H1 (cell line): ENCODE measurements at regions not wholly inside any gene's neighbourhood (a gene's known extent, or its start where the extent isn't known, plus 50 kb on each side); places are given as distances from the start of the nearest gene placed in this dataset.

Source experiments
- CTCF ChIA-PET: fragments of 300-600 bp; sonication (Branson Sonifier 250); formaldehyde crosslinking; loops from one replicate; lab custom pipeline; 2021; ENCODE audit not compliant: partially characterized antibody; lab: Charles Lee
- POLR2A ChIA-PET: fragments of 300-600 bp; sonication (Branson Sonifier 250); formaldehyde crosslinking; loops from one replicate; lab custom pipeline; 2021; ENCODE audit warnings: inconsistent platforms; ENCODE audit not compliant: partially characterized antibody; lab: Charles Lee
- DNase-seq, 2 experiments: peaks; one replicate each; pipeline versions ENCODE4 v3.0.0 to v3.0.0-alpha.2; 2010 to 2022; ENCODE audit warnings: low spot score in 2 of 2, low read depth in 1 of 2, mixed read lengths in 1 of 2
- FAIRE-seq: peaks from 2 replicates; lab custom pipeline; 2011; peaks lifted over from hg19 to GRCh38; lab: Jason Lieb, UNC
- H2AFZ ChIP-seq: 2 replicates; pipeline ENCODE4 v1.8.1; 2012; ENCODE audit warnings: low read length, inconsistent platforms
- H2AK5ac ChIP-seq: 2 replicates; pipeline ENCODE4 v1.6.1; 2013; ENCODE audit warnings: low read depth, low read length
- H2BK120ac ChIP-seq: replicated peaks from 2 replicates; pipeline ENCODE3; 2013; ENCODE audit warnings: low read depth, low read length, inconsistent platforms
- H2BK12ac ChIP-seq: 2 replicates; pipeline ENCODE4 v1.6.1; 2013; ENCODE audit warnings: low read depth, low read length
- H2BK15ac ChIP-seq: 2 replicates; pipeline ENCODE4 v1.6.1; 2013; ENCODE audit warnings: low read length
- H2BK20ac ChIP-seq: 2 replicates; pipeline ENCODE4 v1.6.1; 2013; ENCODE audit warnings: low read length
- H2BK5ac ChIP-seq: 2 replicates; pipeline ENCODE4 v1.6.1; 2013; ENCODE audit warnings: low read depth, low read length
- H3K14ac ChIP-seq: 2 replicates; pipeline ENCODE4 v1.6.1; 2013; ENCODE audit warnings: inconsistent platforms; ENCODE audit not compliant: insufficient read length
- H3K18ac ChIP-seq: 2 replicates; pipeline ENCODE4 v1.6.1; 2013; ENCODE audit warnings: low read length; ENCODE audit errors: extremely low read depth
- H3K23ac ChIP-seq: 2 replicates; pipeline ENCODE4 v1.6.1; 2013; ENCODE audit warnings: inconsistent platforms; ENCODE audit not compliant: insufficient read length
- H3K23me2 ChIP-seq: 2 replicates; pipeline ENCODE4 v1.6.1; 2013; ENCODE audit warnings: low read depth, low read length
- H3K27ac ChIP-seq: 2 replicates; pipeline ENCODE4 v1.6.1; 2011; ENCODE audit warnings: low read depth, low read length, inconsistent platforms
- H3K27me3 ChIP-seq, 4 experiments: replicated peaks in 1 of 4; 1 replicate in 1 of 4; 2 replicates in 3 of 4; pipeline versions ENCODE4 v1.6.1 to v1.8.1; 2011 to 2013; ENCODE audit warnings: low read length in 3 of 4, mild to moderate bottlenecking in 3 of 4, inconsistent platforms in 2 of 4, mixed read lengths in 2 of 4, moderate library complexity in 1 of 4; ENCODE audit not compliant: control insufficient read depth in 3 of 4, insufficient read depth in 3 of 4; ENCODE audit errors: extremely low read depth in 1 of 4
- H3K36me3 ChIP-seq, 4 experiments: 2 replicates each; pipeline versions ENCODE4 v1.6.1 to v1.8.1; 2011 to 2013; ENCODE audit warnings: mild to moderate bottlenecking in 4 of 4, low read length in 3 of 4, moderate library complexity in 2 of 4, control low read depth in 1 of 4, inconsistent platforms in 1 of 4; ENCODE audit not compliant: insufficient read depth in 4 of 4, control insufficient read depth in 2 of 4
- H3K4ac ChIP-seq: replicated peaks from 2 replicates; pipeline ENCODE3; 2013; ENCODE audit warnings: low read length, low read depth, mixed read lengths, inconsistent platforms; ENCODE audit not compliant: insufficient read length
- H3K4me1 ChIP-seq, 4 experiments: replicated peaks in 1 of 4; 1 replicate in 1 of 4; 2 replicates in 3 of 4; pipeline versions ENCODE4 v1.6.1 to v1.8.1; 2011 to 2013; ENCODE audit warnings: low read length in 3 of 4, inconsistent platforms in 2 of 4, mixed read lengths in 1 of 4; ENCODE audit not compliant: insufficient read depth in 4 of 4, control insufficient read depth in 3 of 4
- H3K4me2 ChIP-seq, 2 experiments: 2 replicates each; pipeline versions ENCODE4 v1.6.1 to v1.8.1; 2011 to 2013; ENCODE audit warnings: low read depth in 2 of 2, low read length in 2 of 2, control low read depth in 1 of 2, inconsistent platforms in 1 of 2, mild to moderate bottlenecking in 1 of 2; ENCODE audit not compliant: insufficient read depth in 1 of 2
- H3K4me3 ChIP-seq, 4 experiments: fragments of 200-600, 300-600 bp in 1 of 4; sonication (generic), shearing (Covaris generic), sonication (Bioruptor Twin) in 1 of 4; 2 replicates each; pipeline versions ENCODE4 v1.5.1 to v1.8.1; 2011 to 2016; ENCODE audit warnings: low read length in 4 of 4, low read depth in 3 of 4, control low read depth in 2 of 4, inconsistent platforms in 2 of 4, mild to moderate bottlenecking in 2 of 4, mixed read lengths in 1 of 4, moderate library complexity in 1 of 4; ENCODE audit not compliant: insufficient read depth in 2 of 4; ENCODE audit errors: extremely low read depth in 1 of 4
- H3K56ac ChIP-seq: replicated peaks from 2 replicates; pipeline ENCODE3; 2013; ENCODE audit warnings: low read depth, mild to moderate bottlenecking, mixed read lengths, low read length, inconsistent platforms; ENCODE audit not compliant: insufficient read length
- H3K79me1 ChIP-seq: 2 replicates; pipeline ENCODE4 v1.6.1; 2013; ENCODE audit warnings: low read depth, low read length, control low read depth
- H3K79me2 ChIP-seq, 2 experiments: 2 replicates each; pipeline versions ENCODE4 v1.6.1 to v1.8.1; 2012 to 2013; ENCODE audit warnings: low read length in 2 of 2, mild to moderate bottlenecking in 2 of 2, inconsistent platforms in 1 of 2; ENCODE audit not compliant: insufficient read depth in 2 of 2, control insufficient read depth in 1 of 2
- H3K9ac ChIP-seq, 4 experiments: replicated peaks in 1 of 4; 1 replicate in 1 of 4; 2 replicates in 3 of 4; pipeline versions ENCODE4 v1.6.1 to v1.8.1; 2011 to 2013; ENCODE audit warnings: low read depth in 3 of 4, low read length in 3 of 4, control low read depth in 2 of 4, mild to moderate bottlenecking in 2 of 4, moderate library complexity in 2 of 4, inconsistent platforms in 1 of 4; ENCODE audit errors: extremely low read depth in 1 of 4
- H3K9me3 ChIP-seq, 2 experiments: 2 replicates each; pipeline versions ENCODE4 v1.6.1 to v1.8.1; 2012 to 2013; ENCODE audit warnings: mild to moderate bottlenecking in 2 of 2, moderate library complexity in 2 of 2, control low read depth in 1 of 2, inconsistent platforms in 1 of 2, low read depth in 1 of 2, low read length in 1 of 2, mixed read lengths in 1 of 2; ENCODE audit not compliant: insufficient read depth in 2 of 2
- H4K20me1 ChIP-seq, 2 experiments: replicated peaks in 1 of 2; 2 replicates each; pipeline versions ENCODE3 to v1.8.1; 2011 to 2013; ENCODE audit warnings: inconsistent platforms in 2 of 2, low read length in 2 of 2, mild to moderate bottlenecking in 1 of 2; ENCODE audit not compliant: insufficient read depth in 2 of 2, control insufficient read depth in 1 of 2
- H4K5ac ChIP-seq: 2 replicates; pipeline ENCODE4 v1.6.1; 2013; ENCODE audit warnings: low read length, low read depth, mixed read lengths, inconsistent platforms; ENCODE audit not compliant: insufficient read length
- H4K8ac ChIP-seq: 2 replicates; pipeline ENCODE4 v1.8.0; 2013; ENCODE audit warnings: mild to moderate bottlenecking, moderate library complexity, low read length, inconsistent platforms; ENCODE audit not compliant: insufficient read depth; ENCODE audit errors: extremely low read depth
- H4K91ac ChIP-seq: replicated peaks from 2 replicates; pipeline ENCODE3; 2013; ENCODE audit warnings: low read length, mixed read lengths, inconsistent platforms; ENCODE audit not compliant: insufficient read length
- CHD2 ChIP-seq: IDR thresholded peaks from 2 replicates; pipeline ENCODE4 v1.6.1; 2012; ENCODE audit warnings: low read length, improper control_type of control experiment
- HDAC6 ChIP-seq: IDR thresholded peaks from one replicate; pipeline ENCODE4 v1.7.1; 2012; ENCODE audit warnings: low read depth, mild to moderate bottlenecking, inconsistent platforms, low read length, moderate library complexity
- POU5F1 ChIP-seq: IDR thresholded peaks from 2 replicates; pipeline ENCODE4 v1.6.1; 2011; ENCODE audit warnings: low read depth, mild to moderate bottlenecking, low read length, moderate library complexity
- SUZ12 ChIP-seq: fragments of 200-600 bp; sonication (generic); IDR thresholded peaks from 2 replicates; pipeline ENCODE4 v1.6.1; 2012; ENCODE audit warnings: mild to moderate bottlenecking, inconsistent platforms, low read length, moderate library complexity, mixed read lengths
- YY1 ChIP-seq: IDR thresholded peaks from 2 replicates; pipeline ENCODE4 v1.6.1; 2011; ENCODE audit warnings: low read depth, mild to moderate bottlenecking, low read length
- WGBS, 2 experiments: shearing (Covaris generic) in 1 of 2; methylation state at CpG; one replicate each; pipeline versions ENCODE4 v1.1.6 to v1.1.7; 2013 to 2015; ENCODE audit warnings: low lambda C conversion rate in 2 of 2, mixed read lengths in 2 of 2, inconsistent platforms in 1 of 2, low coverage in 1 of 2, missing lambda C conversion rate in 1 of 2; ENCODE audit not compliant: insufficient replicate concordance in 2 of 2, insufficient coverage in 1 of 2, insufficient read length in 1 of 2; ENCODE audit errors: extremely low coverage in 1 of 2, missing lambda C conversion rate in 1 of 2; 5-methylcytosine and 5-hydroxymethylcytosine counted together
- TF ChIP-seq, protein P1 (sequence below), 3 experiments: IDR thresholded peaks; 1 replicate in 2 of 3; 2 replicates in 1 of 3; pipeline versions ENCODE4 v1.5.1 to v1.6.1; 2011; ENCODE audit warnings: low read length in 3 of 3, mild to moderate bottlenecking in 3 of 3, inconsistent platforms in 2 of 3, low read depth in 1 of 3, moderate library complexity in 1 of 3; ENCODE audit not compliant: insufficient read depth in 1 of 3; ENCODE audit errors: control extremely low read depth in 1 of 3

DNA sequence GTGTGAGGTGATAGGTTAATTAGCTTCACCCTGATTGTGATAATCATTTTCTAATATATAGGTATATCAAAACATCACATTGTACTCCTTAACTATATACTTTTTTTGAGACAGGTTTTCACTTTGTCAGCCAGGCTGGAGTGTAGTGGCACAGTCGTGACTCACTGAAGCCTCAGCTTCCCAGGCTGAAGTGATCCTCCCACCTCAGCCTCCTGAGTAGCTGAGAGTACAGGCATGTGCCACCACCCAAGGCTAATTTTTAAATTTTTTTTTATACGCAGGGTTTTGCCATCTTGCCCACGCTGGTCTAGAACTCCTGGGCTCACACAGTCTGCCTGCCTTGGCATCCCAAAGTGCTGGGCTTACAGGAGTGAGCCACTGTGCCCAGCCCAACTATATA lies 455.3 kb upstream of the MAF start:
- H2BK20ac ChIP-seq, result no peak overlapping the region
- no peak overlapping the region for H2AFZ ChIP-seq
- H3K23me2 ChIP-seq, result no peaks in the 10 kb centered on the region
- DNase-seq (no peak), FAIRE-seq (no peak)
- 92% methylated on average over 3 of the region's 3 CpGs; no CpG with 5 or more reads in 1 of the 2 experiments for WGBS, 2 experiments
- H2BK120ac ChIP-seq, result no peak overlapping the region
- H2BK12ac ChIP-seq, result no peak overlapping the region
- no peak overlapping the region for H2BK5ac ChIP-seq
- no peak overlapping the region for H3K23ac ChIP-seq
- H3K4me3 ChIP-seq, result no peak overlapping the region
- H4K5ac ChIP-seq, result no peak overlapping the region
- no peak overlapping the region for H3K14ac ChIP-seq
- no peak overlapping the region for H3K4ac ChIP-seq
- no peak overlapping the region for H2AK5ac ChIP-seq
- no peak overlapping the region for H2BK15ac ChIP-seq
- no peak overlapping the region for H4K91ac ChIP-seq
- no peak overlapping the region for H3K9ac ChIP-seq
- H3K18ac ChIP-seq, result no peak overlapping the region
- no peaks in the 10 kb centered on the region for H3K4me1 ChIP-seq
- CTCF ChIA-PET, result interaction anchor here (0.7 to 1.1 kb wide), 2 partner anchors 58 to 104 kb away, joined by 3 to 4 read pairs; no protein-coding TSS in a partner anchor
- H3K56ac ChIP-seq, result no peak overlapping the region
- no peak overlapping the region for H4K8ac ChIP-seq
- H3K79me2 ChIP-seq, result no peaks in the 10 kb centered on the region
- no peaks in the 10 kb centered on the region; a peak in 1 of 7 replicates for H3K27me3 ChIP-seq
- no peaks in the 10 kb centered on the region for H3K9me3 ChIP-seq
- H3K79me1 ChIP-seq, result no peaks in the 10 kb centered on the region
- H3K4me2 ChIP-seq, result no peak overlapping the region
- POLR2A ChIA-PET, result no interaction called here
- H3K36me3 ChIP-seq, result no peaks in the 10 kb centered on the region
- no peaks in the 10 kb centered on the region for H4K20me1 ChIP-seq
- no peak for TF ChIP-seq SUZ12
- TF ChIP-seq HDAC6, result no peak
- no peak for TF ChIP-seq YY1
- TF ChIP-seq, protein P1, sequence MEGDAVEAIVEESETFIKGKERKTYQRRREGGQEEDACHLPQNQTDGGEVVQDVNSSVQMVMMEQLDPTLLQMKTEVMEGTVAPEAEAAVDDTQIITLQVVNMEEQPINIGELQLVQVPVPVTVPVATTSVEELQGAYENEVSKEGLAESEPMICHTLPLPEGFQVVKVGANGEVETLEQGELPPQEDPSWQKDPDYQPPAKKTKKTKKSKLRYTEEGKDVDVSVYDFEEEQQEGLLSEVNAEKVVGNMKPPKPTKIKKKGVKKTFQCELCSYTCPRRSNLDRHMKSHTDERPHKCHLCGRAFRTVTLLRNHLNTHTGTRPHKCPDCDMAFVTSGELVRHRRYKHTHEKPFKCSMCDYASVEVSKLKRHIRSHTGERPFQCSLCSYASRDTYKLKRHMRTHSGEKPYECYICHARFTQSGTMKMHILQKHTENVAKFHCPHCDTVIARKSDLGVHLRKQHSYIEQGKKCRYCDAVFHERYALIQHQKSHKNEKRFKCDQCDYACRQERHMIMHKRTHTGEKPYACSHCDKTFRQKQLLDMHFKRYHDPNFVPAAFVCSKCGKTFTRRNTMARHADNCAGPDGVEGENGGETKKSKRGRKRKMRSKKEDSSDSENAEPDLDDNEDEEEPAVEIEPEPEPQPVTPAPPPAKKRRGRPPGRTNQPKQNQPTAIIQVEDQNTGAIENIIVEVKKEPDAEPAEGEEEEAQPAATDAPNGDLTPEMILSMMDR (IDR thresholded peaks at IDR 0.05; ENCODE audit: control extremely low read depth in 1 of 3, insufficient read depth in 1 of 3, low read depth in 1 of 3, low read length in 3 of 3), result no peak
- no peak for TF ChIP-seq POU5F1
- TF ChIP-seq CHD2, result no peak
- H3K27ac ChIP-seq, result no peak overlapping the region
